Calu3 (cell line): ENCODE measurements at regions not wholly inside any gene's neighbourhood (a gene's known extent, or its start where the extent isn't known, plus 50 kb on each side); places are given as distances from the start of the nearest gene placed in this dataset.

Source experiments
- BruUV-seq: library from RNA; stranded (reverse); fragments of 400-500 nt; replicated peaks from 2 replicates; lab custom pipeline; 2021; lab: Mats Ljungman, UMichigan
- CTCF ChIA-PET: fragments of 300-600 bp; sonication (Branson Sonifier 250); formaldehyde crosslinking; loops from one replicate; lab custom pipeline; 2022; ENCODE audit warnings: antibody characterized with exemption; lab: Charles Lee
- DNase-seq: peaks from one replicate; pipeline ENCODE4 v3.0.0; 2022
- H3K27ac Mint-ChIP-seq: one replicate; pipeline ENCODE4 v1.8.0; 2022; ENCODE audit warnings: mixed read lengths; ENCODE audit not compliant: unreplicated experiment
- H3K27me3 Mint-ChIP-seq: one replicate; pipeline ENCODE4 v1.8.0; 2022; ENCODE audit warnings: mixed read lengths; ENCODE audit not compliant: unreplicated experiment
- H3K36me3 Mint-ChIP-seq: one replicate; pipeline ENCODE4 v1.8.0; 2022; ENCODE audit warnings: mild to moderate bottlenecking, moderate library complexity, mixed read lengths; ENCODE audit not compliant: insufficient read depth, unreplicated experiment
- H3K4me1 Mint-ChIP-seq: one replicate; pipeline ENCODE4 v1.8.0; 2022; ENCODE audit warnings: mild to moderate bottlenecking, low read depth, mixed read lengths; ENCODE audit not compliant: unreplicated experiment
- H3K4me3 Mint-ChIP-seq: one replicate; pipeline ENCODE4 v1.8.0; 2022; ENCODE audit warnings: mild to moderate bottlenecking, low read depth, moderate library complexity, mixed read lengths; ENCODE audit not compliant: unreplicated experiment
- H3K9me3 Mint-ChIP-seq: one replicate; pipeline ENCODE4 v1.8.0; 2022; ENCODE audit warnings: low read depth, mixed read lengths; ENCODE audit not compliant: unreplicated experiment
- intact Hi-C: fragments of 100-400 bp; cut with micrococcal nuclease; formaldehyde crosslinking; loops from one replicate; pipeline ENCODE4 v1.10.0; 2022; ENCODE audit not compliant: unreplicated experiment
- TF ChIP-seq, protein P1 (sequence below): fragments of 200-600 bp; IDR thresholded peaks from one replicate; pipeline ENCODE4 v1.8.0; 2022; ENCODE audit warnings: antibody characterized with exemption; ENCODE audit not compliant: unreplicated experiment

GRCh38 chr15:75136758-75137157 lies 64.9 kb upstream of the C15orf39 start:
- H3K4me3 Mint-ChIP-seq: no peak overlapping the region
- intact Hi-C loops: no loop called here
- H3K27me3 Mint-ChIP-seq: no peaks in the 10 kb centered on the region
- no peak for DNase-seq
- no peaks in the 10 kb centered on the region for H3K4me1 Mint-ChIP-seq
- CTCF ChIA-PET: no interaction called here
- TF ChIP-seq, protein P1, sequence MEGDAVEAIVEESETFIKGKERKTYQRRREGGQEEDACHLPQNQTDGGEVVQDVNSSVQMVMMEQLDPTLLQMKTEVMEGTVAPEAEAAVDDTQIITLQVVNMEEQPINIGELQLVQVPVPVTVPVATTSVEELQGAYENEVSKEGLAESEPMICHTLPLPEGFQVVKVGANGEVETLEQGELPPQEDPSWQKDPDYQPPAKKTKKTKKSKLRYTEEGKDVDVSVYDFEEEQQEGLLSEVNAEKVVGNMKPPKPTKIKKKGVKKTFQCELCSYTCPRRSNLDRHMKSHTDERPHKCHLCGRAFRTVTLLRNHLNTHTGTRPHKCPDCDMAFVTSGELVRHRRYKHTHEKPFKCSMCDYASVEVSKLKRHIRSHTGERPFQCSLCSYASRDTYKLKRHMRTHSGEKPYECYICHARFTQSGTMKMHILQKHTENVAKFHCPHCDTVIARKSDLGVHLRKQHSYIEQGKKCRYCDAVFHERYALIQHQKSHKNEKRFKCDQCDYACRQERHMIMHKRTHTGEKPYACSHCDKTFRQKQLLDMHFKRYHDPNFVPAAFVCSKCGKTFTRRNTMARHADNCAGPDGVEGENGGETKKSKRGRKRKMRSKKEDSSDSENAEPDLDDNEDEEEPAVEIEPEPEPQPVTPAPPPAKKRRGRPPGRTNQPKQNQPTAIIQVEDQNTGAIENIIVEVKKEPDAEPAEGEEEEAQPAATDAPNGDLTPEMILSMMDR: no peak
- no peaks in the 10 kb centered on the region for H3K36me3 Mint-ChIP-seq
- peaks cover 4% of the 10 kb centered on the region for H3K9me3 Mint-ChIP-seq
- BruUV-seq: no TSS peak
- no peak overlapping the region for H3K27ac Mint-ChIP-seq

DNA sequence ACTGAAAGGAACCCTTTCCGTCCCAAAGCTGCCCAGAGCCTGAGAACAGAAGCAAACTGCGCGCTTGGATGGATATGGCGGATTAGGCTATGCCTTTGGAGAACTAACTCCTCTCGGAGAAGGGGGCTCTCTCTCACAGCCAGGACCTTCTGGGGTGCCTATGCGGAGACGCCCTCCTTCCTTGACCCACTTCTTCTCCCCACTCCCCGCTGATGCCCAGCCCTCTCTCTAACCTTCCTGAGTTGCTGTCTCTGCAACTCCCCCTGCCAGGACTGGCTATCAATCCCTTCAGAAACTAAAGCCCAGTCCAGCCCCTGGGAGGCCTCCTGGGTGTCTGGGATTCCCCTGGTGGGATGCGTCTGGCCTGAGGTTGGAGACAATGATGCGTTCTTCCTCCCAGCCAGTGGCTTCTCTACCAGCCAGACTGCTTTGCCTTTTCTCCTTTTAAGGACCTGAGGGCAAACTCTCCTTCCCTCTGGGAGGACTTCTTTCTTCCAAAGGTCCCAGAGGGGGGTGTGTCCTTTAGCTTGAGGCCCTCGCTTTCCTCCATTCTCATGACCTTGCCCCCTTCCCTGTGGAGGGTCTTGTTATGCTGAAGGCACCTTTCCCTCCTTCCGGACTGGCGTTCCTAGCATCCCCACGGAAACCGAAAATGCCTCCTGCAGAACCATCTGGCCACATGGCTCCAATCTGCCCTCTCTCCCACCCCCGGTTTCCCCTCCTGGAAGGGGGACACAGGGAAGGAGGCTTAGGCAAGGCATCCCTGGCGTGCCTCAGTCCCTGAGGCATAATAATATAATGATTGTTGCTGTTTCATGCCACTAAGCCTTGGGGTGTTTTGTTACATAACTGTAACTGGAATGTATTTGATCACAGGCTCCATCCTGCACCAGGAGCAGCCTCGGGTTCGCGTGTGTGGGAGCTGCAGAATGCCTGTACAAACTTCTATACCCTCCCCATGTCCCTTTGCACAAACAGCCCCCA lies 63.4 kb upstream of the C15orf39 start:
- Mint-ChIP-seq H3K9me3 (peaks cover 9% of the 10 kb centered on the region), H3K27me3 (no peaks in the 10 kb centered on the region), H3K36me3 (no peaks in the 10 kb centered on the region), H3K4me1 (no peaks in the 10 kb centered on the region), H3K27ac (no peak overlapping the region), H3K4me3 (no peak overlapping the region)
- intact Hi-C loops: no loop called here
- CTCF ChIA-PET: no interaction called here
- TF ChIP-seq, protein P1: no peak
- BruUV-seq: no TSS peak
- no peak for DNase-seq

- H3K4me3 Mint-ChIP-seq: no peak overlapping the region
- DNase-seq: no peak
- peaks cover 9% of the 10 kb centered on the region for H3K9me3 Mint-ChIP-seq
- H3K27me3 Mint-ChIP-seq: no peaks in the 10 kb centered on the region
- TF ChIP-seq, protein P1: no peak
- BruUV-seq: no TSS peak
- H3K4me1 Mint-ChIP-seq: no peaks in the 10 kb centered on the region
- CTCF ChIA-PET: interaction anchor here (0.7 to 1.4 kb wide), 2 partner anchors 15 to 16 kb away, joined by 3 to 4 read pairs; no protein-coding TSS in a partner anchor
- H3K36me3 Mint-ChIP-seq: no peaks in the 10 kb centered on the region
- no peak overlapping the region for H3K27ac Mint-ChIP-seq
- intact Hi-C loops: no loop called here
Measured at GRCh38 chr15:75140080-75140879, 61.4 kb upstream of the C15orf39 start.

- CTCF ChIA-PET: no interaction called here
- BruUV-seq: no TSS peak
- Mint-ChIP-seq H3K27ac (no peak overlapping the region), H3K27me3 (no peaks in the 10 kb centered on the region), H3K36me3 (no peaks in the 10 kb centered on the region), H3K9me3 (peaks cover 9% of the 10 kb centered on the region), H3K4me1 (no peaks in the 10 kb centered on the region), H3K4me3 (no peak overlapping the region)
- DNase-seq: no peak
- intact Hi-C loops: no loop called here
- TF ChIP-seq, protein P1: no peak
Measured at GRCh38 chr15:75142499-75142898, 59.2 kb upstream of the C15orf39 start.
